Osteocyte (in vitro differentiated cells): ENCODE measurements at regions not wholly inside any gene's neighbourhood (a gene's known extent, or its start where the extent isn't known, plus 50 kb on each side); places are given as distances from the start of the nearest gene placed in this dataset.

ENCODE experiments used
- DNase-seq: peaks from one replicate; pipeline ENCODE4 v3.0.0; 2021; ENCODE audit warnings: mixed read lengths; ENCODE audit not compliant: unreplicated experiment; ENCODE audit errors: extremely low spot score
- H3K27ac Mint-ChIP-seq: one replicate; pipeline ENCODE4 v1.8.0; 2021; ENCODE audit warnings: mild to moderate bottlenecking, mixed read lengths; ENCODE audit not compliant: unreplicated experiment
- H3K27me3 Mint-ChIP-seq: one replicate; pipeline ENCODE4 v1.8.0; 2021; ENCODE audit warnings: mixed read lengths; ENCODE audit not compliant: unreplicated experiment
- H3K36me3 Mint-ChIP-seq: one replicate; pipeline ENCODE4 v1.8.0; 2021; ENCODE audit warnings: mixed read lengths; ENCODE audit not compliant: unreplicated experiment
- H3K4me1 Mint-ChIP-seq: one replicate; pipeline ENCODE4 v1.8.0; 2021; ENCODE audit warnings: mixed read lengths; ENCODE audit not compliant: unreplicated experiment
- H3K4me3 Mint-ChIP-seq: one replicate; pipeline ENCODE4 v1.8.0; 2021; ENCODE audit warnings: mild to moderate bottlenecking, moderate library complexity, mixed read lengths; ENCODE audit not compliant: unreplicated experiment
- H3K9me3 Mint-ChIP-seq: one replicate; pipeline ENCODE4 v1.8.0; 2021; ENCODE audit warnings: mixed read lengths; ENCODE audit not compliant: unreplicated experiment
- CTCF ChIP-seq: fragments of 200-600 bp; sonication (generic); IDR thresholded peaks from 2 replicates; pipeline ENCODE4 v1.5.0; 2021; ENCODE audit warnings: antibody characterized with exemption, mild to moderate bottlenecking, moderate library complexity

- H3K27me3 Mint-ChIP-seq: peaks cover 2% of the 10 kb centered on the region
- no peak for TF ChIP-seq CTCF
- DNase-seq: peak; percentile 57
- peaks cover 16% of the 10 kb centered on the region for H3K9me3 Mint-ChIP-seq
- H3K4me3 Mint-ChIP-seq: no peak overlapping the region
- no peaks in the 10 kb centered on the region for H3K4me1 Mint-ChIP-seq
- H3K36me3 Mint-ChIP-seq: no peaks in the 10 kb centered on the region
- no peak overlapping the region for H3K27ac Mint-ChIP-seq
Observed at GRCh38 chr2:239853706-239854327, 171.3 kb downstream of the NDUFA10 start.

- Mint-ChIP-seq H3K9me3 (peaks cover 19% of the 10 kb centered on the region), H3K27me3 (peaks cover under 1% of the 10 kb centered on the region), H3K36me3 (no peaks in the 10 kb centered on the region), H3K27ac (no peak overlapping the region), H3K4me1 (no peaks in the 10 kb centered on the region), H3K4me3 (no peak overlapping the region)
- TF ChIP-seq CTCF: no peak
- peak; percentile 77 for DNase-seq
Observed at GRCh38 chr2:239853121-239853520, 172.0 kb downstream of the NDUFA10 start.

GRCh38 chr2:239852272-239852671, 172.9 kb downstream of the NDUFA10 start:
- Mint-ChIP-seq H3K27me3 (no peaks in the 10 kb centered on the region), H3K4me1 (no peaks in the 10 kb centered on the region), H3K4me3 (no peak overlapping the region), H3K9me3 (peaks cover 23% of the 10 kb centered on the region), H3K36me3 (no peaks in the 10 kb centered on the region), H3K27ac (no peak overlapping the region)
- DNase-seq: peak; percentile 71
- TF ChIP-seq CTCF: no peak

GRCh38 chr2:239846789-239847676, 178.1 kb downstream of the NDUFA10 start:
- Mint-ChIP-seq H3K27ac (no peak overlapping the region), H3K4me3 (no peak overlapping the region), H3K4me1 (peaks cover 4% of the 10 kb centered on the region), H3K27me3 (no peaks in the 10 kb centered on the region), H3K36me3 (no peaks in the 10 kb centered on the region), H3K9me3 (peaks cover 29% of the 10 kb centered on the region)
- peak; percentile 60 for DNase-seq
- TF ChIP-seq CTCF: no peak

- TF ChIP-seq CTCF: no peak
- no peaks in the 10 kb centered on the region for H3K27me3 Mint-ChIP-seq
- DNase-seq: no peak
- no peaks in the 10 kb centered on the region for H3K36me3 Mint-ChIP-seq
- no peak overlapping the region for H3K27ac Mint-ChIP-seq
- H3K4me1 Mint-ChIP-seq: peaks cover 4% of the 10 kb centered on the region
- no peak overlapping the region for H3K4me3 Mint-ChIP-seq
- H3K9me3 Mint-ChIP-seq: peaks cover 23% of the 10 kb centered on the region
Observed at GRCh38 chr2:239845968-239846367, 179.2 kb downstream of the NDUFA10 start.
